Liver (tissue), 8 donors: ENCODE measurements at regions not wholly inside any gene's neighbourhood (a gene's known extent, or its start where the extent isn't known, plus 50 kb on each side); places are given as distances from the start of the nearest gene placed in this dataset.

Source experiments
- DNase-seq: peaks from one replicate; pipeline ENCODE4 v3.0.0-alpha.2; 2017; ENCODE audit warnings: low spot score
- H3K27ac ChIP-seq, 2 donors: one replicate each; pipeline ENCODE4 v1.7.0; 2013; ENCODE audit warnings: inconsistent platforms in 2 of 2, low read length in 2 of 2, control low read depth in 1 of 2, low read depth in 1 of 2, mild to moderate bottlenecking in 1 of 2
- H3K27me3 ChIP-seq, 4 donors: one replicate each; pipeline versions ENCODE4 v1.6.1 to v1.7.0; 2013; ENCODE audit warnings: low read length in 3 of 4, inconsistent platforms in 1 of 4, mild to moderate bottlenecking in 1 of 4, moderate library complexity in 1 of 4; ENCODE audit not compliant: control insufficient read depth in 4 of 4, insufficient read depth in 4 of 4
- H3K36me3 ChIP-seq, 4 donors: one replicate each; pipeline versions ENCODE4 v1.6.1 to v1.7.0; 2013; ENCODE audit warnings: low read length in 3 of 4, mild to moderate bottlenecking in 3 of 4, low read depth in 1 of 4, moderate library complexity in 1 of 4; ENCODE audit not compliant: control insufficient read depth in 4 of 4, insufficient read depth in 3 of 4
- H3K4me1 ChIP-seq, 4 donors: one replicate each; pipeline versions ENCODE4 v1.6.1 to v1.7.0; 2013; ENCODE audit warnings: low read length in 3 of 4, mild to moderate bottlenecking in 3 of 4, moderate library complexity in 1 of 4; ENCODE audit not compliant: control insufficient read depth in 4 of 4, insufficient read depth in 4 of 4
- H3K4me3 ChIP-seq, 3 donors: one replicate each; pipeline versions ENCODE4 v1.6.1 to v1.7.0; 2013; ENCODE audit warnings: low read length in 3 of 3, control low read depth in 1 of 3, low read depth in 1 of 3, mild to moderate bottlenecking in 1 of 3
- H3K9ac ChIP-seq, 2 donors: one replicate each; pipeline ENCODE4 v1.7.0; 2013; ENCODE audit warnings: low read length in 2 of 2, mild to moderate bottlenecking in 2 of 2, moderate library complexity in 2 of 2, control low read depth in 1 of 2, low read depth in 1 of 2
- H3K9me3 ChIP-seq, 4 donors: one replicate each; pipeline versions ENCODE4 v1.6.1 to v1.7.0; 2013; ENCODE audit warnings: low read length in 3 of 4; ENCODE audit not compliant: control insufficient read depth in 4 of 4
- EGR1 ChIP-seq, 2 donors: IDR thresholded peaks; 2 replicates each; pipeline ENCODE4 v1.6.1; 2016 to 2018; ENCODE audit warnings: antibody characterized with exemption in 2 of 2, low read depth in 2 of 2
- FOXA1 ChIP-seq: IDR thresholded peaks from 2 replicates; pipeline ENCODE4 v1.6.1; 2016; ENCODE audit warnings: antibody characterized with exemption
- FOXA2 ChIP-seq: IDR thresholded peaks from 2 replicates; pipeline ENCODE4 v1.6.1; 2016; ENCODE audit warnings: antibody characterized with exemption
- GABPA ChIP-seq, 2 donors: IDR thresholded peaks in 1 of 2; conservative IDR thresholded peaks in 1 of 2; 2 replicates each; pipeline ENCODE4 v1.6.1; 2016; ENCODE audit warnings: antibody characterized with exemption in 2 of 2, mild to moderate bottlenecking in 1 of 2, moderate library complexity in 1 of 2
- HNF4A ChIP-seq, 2 donors: conservative IDR thresholded peaks; 2 replicates each; pipeline ENCODE4 v1.6.1; 2016; ENCODE audit warnings: antibody characterized with exemption in 2 of 2, mild to moderate bottlenecking in 2 of 2
- HNF4G ChIP-seq: IDR thresholded peaks from 2 replicates; pipeline ENCODE4 v1.6.1; 2016; ENCODE audit warnings: antibody characterized with exemption
- JUND ChIP-seq, 2 donors: IDR thresholded peaks; 2 replicates each; pipeline ENCODE4 v1.6.1; 2016; ENCODE audit warnings: antibody characterized with exemption in 2 of 2
- NR2F2 ChIP-seq: IDR thresholded peaks from 2 replicates; pipeline ENCODE4 v1.6.1; 2016; ENCODE audit warnings: antibody characterized with exemption
- RAD21 ChIP-seq, 2 donors: IDR thresholded peaks; 2 replicates each; pipeline ENCODE4 v1.6.1; 2016; ENCODE audit warnings: antibody characterized with exemption in 2 of 2, mild to moderate bottlenecking in 2 of 2
- RXRA ChIP-seq, 2 donors: IDR thresholded peaks; 2 replicates each; pipeline ENCODE4 v1.6.1; 2017 to 2018; ENCODE audit warnings: antibody characterized with exemption in 2 of 2, mild to moderate bottlenecking in 1 of 2
- SP1 ChIP-seq: IDR thresholded peaks from 2 replicates; pipeline ENCODE4 v1.6.1; 2018; ENCODE audit warnings: antibody characterized with exemption, mild to moderate bottlenecking
- TAF1 ChIP-seq: conservative IDR thresholded peaks from 2 replicates; pipeline ENCODE4 v1.6.1; 2016; ENCODE audit warnings: antibody characterized with exemption, mild to moderate bottlenecking
- YY1 ChIP-seq: IDR thresholded peaks from 2 replicates; pipeline ENCODE4 v1.6.1; 2016; ENCODE audit warnings: antibody characterized with exemption, mild to moderate bottlenecking
- WGBS: extraction: QIAGEN DNeasy Blood & Tissue Kit; methylation state at CpG from one replicate; pipeline ENCODE4 v1.1.7; 2013; 5-methylcytosine and 5-hydroxymethylcytosine counted together
- TF ChIP-seq, protein P1 (sequence below): IDR thresholded peaks from 2 replicates; pipeline ENCODE4 v1.6.1; 2016; ENCODE audit warnings: antibody characterized with exemption, mild to moderate bottlenecking
- TF ChIP-seq, protein P2 (sequence below): IDR thresholded peaks from 2 replicates; pipeline ENCODE4 v1.6.1; 2016; ENCODE audit warnings: antibody characterized with exemption
- TF ChIP-seq, protein P3 (sequence below): IDR thresholded peaks from 2 replicates; pipeline ENCODE4 v1.6.1; 2016; ENCODE audit warnings: antibody characterized with exemption
- TF ChIP-seq, protein P4 (sequence below): IDR thresholded peaks from 2 replicates; pipeline ENCODE4 v1.6.1; 2016; ENCODE audit warnings: antibody characterized with exemption
- TF ChIP-seq, protein P5 (sequence below): fragments of 150-350 bp; IDR thresholded peaks from 2 replicates; pipeline ENCODE4 v1.5.1; 2017; ENCODE audit warnings: improper control_type of control experiment, low read depth, low read length; ENCODE audit not compliant: missing input control
- donor health status: healthy.
- donor health status: healthy.
- donor health status: healthy.
- donor health status: healthy.
- donor health status: healthy.

DNA sequence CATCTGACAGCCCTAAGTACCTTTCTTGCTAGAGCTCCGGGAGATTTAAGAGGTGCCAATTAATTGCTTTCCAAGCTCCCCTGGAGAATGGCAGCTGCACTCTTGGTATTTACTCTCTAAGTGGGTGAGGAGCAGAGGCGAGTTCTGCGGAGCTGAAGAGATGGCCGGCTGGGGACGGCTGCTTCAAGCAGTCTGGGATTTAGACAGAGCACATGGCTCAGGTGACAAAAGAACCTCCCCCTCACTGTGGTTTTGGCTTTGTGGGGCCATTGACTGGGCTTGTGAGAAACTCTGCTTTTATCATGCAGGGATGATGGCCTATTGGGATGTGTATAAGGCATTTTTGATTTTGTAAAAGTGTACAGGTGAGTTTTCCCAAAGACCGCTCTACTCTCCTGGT lies 239.3 kb upstream of the EEF2KMT start:
- Histone ChIP-seq H3K9me3 (no peaks in the 10 kb centered on the region), H3K9ac (no peak overlapping the region), H3K27me3 (peaks cover 0 to 3% (median 2%) of the 10 kb centered on the region in 4 donors), H3K27ac (no peak overlapping the region), H3K36me3 (no peaks in the 10 kb centered on the region), H3K4me1 (no peaks in the 10 kb centered on the region), H3K4me3 (no peak overlapping the region)
- TF ChIP-seq, protein P1, sequence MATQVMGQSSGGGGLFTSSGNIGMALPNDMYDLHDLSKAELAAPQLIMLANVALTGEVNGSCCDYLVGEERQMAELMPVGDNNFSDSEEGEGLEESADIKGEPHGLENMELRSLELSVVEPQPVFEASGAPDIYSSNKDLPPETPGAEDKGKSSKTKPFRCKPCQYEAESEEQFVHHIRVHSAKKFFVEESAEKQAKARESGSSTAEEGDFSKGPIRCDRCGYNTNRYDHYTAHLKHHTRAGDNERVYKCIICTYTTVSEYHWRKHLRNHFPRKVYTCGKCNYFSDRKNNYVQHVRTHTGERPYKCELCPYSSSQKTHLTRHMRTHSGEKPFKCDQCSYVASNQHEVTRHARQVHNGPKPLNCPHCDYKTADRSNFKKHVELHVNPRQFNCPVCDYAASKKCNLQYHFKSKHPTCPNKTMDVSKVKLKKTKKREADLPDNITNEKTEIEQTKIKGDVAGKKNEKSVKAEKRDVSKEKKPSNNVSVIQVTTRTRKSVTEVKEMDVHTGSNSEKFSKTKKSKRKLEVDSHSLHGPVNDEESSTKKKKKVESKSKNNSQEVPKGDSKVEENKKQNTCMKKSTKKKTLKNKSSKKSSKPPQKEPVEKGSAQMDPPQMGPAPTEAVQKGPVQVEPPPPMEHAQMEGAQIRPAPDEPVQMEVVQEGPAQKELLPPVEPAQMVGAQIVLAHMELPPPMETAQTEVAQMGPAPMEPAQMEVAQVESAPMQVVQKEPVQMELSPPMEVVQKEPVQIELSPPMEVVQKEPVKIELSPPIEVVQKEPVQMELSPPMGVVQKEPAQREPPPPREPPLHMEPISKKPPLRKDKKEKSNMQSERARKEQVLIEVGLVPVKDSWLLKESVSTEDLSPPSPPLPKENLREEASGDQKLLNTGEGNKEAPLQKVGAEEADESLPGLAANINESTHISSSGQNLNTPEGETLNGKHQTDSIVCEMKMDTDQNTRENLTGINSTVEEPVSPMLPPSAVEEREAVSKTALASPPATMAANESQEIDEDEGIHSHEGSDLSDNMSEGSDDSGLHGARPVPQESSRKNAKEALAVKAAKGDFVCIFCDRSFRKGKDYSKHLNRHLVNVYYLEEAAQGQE, result no peak
- TF ChIP-seq YY1, result no peak
- no peak for TF ChIP-seq TAF1
- no peak for TF ChIP-seq GABPA (IDR thresholded peaks at IDR 0.05 in 1 of 2, conservative IDR thresholded peaks at IDR 0.05 in 1 of 2)
- DNase-seq, result no peak
- WGBS, result 43% methylated on average over 6 of the region's 6 CpGs

DNA sequence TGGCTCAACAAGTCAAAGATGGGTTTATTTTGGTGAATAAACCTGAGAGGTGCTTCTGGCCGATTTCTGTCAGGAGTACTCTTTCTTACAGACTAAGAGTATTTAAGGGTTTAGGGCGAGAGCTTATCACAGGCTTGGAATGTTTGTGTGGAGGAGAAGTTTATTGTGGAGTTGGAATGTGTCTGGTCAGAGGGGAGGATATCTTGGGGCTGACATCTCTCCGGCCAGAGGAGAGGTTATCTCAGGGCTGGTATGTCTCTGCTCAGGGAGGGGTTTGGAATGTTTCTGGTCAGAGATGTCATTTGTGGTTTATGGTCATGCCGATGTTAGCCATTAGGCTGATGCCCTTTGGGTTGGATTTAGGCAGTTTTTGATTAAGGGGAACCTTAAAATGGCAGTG lies 236.4 kb upstream of the EEF2KMT start:
- H3K4me1 ChIP-seq, result no peaks in the 10 kb centered on the region
- no peak overlapping the region for H3K27ac ChIP-seq
- no peaks in the 10 kb centered on the region for H3K36me3 ChIP-seq
- H3K27me3 ChIP-seq, result peaks cover 0 to 3% (median 0%) of the 10 kb centered on the region in 4 donors
- no peak for DNase-seq
- 42% methylated on average over 4 of the region's 4 CpGs for WGBS
- H3K4me3 ChIP-seq, result no peak overlapping the region
- peaks cover 0 to 5% (median 0%) of the 10 kb centered on the region in 4 donors for H3K9me3 ChIP-seq
- TF ChIP-seq GABPA (IDR thresholded peaks at IDR 0.05 in 1 of 2, conservative IDR thresholded peaks at IDR 0.05 in 1 of 2) (no peak), YY1 (no peak), TAF1 (no peak), SP1 (no peak), EGR1 (IDR thresholded peaks at IDR 0.05; ENCODE audit: low read depth in 2 of 2) (no peak), HNF4G (no peak), RXRA (IDR thresholded peaks at IDR 0.05) (no peak), HNF4A (conservative IDR thresholded peaks at IDR 0.05) (no peak), FOXA2 (no peak), FOXA1 (no peak), NR2F2 (no peak), RAD21 (IDR thresholded peaks at IDR 0.05) (no peak), JUND (IDR thresholded peaks at IDR 0.05) (no peak)
- TF ChIP-seq, protein P2, sequence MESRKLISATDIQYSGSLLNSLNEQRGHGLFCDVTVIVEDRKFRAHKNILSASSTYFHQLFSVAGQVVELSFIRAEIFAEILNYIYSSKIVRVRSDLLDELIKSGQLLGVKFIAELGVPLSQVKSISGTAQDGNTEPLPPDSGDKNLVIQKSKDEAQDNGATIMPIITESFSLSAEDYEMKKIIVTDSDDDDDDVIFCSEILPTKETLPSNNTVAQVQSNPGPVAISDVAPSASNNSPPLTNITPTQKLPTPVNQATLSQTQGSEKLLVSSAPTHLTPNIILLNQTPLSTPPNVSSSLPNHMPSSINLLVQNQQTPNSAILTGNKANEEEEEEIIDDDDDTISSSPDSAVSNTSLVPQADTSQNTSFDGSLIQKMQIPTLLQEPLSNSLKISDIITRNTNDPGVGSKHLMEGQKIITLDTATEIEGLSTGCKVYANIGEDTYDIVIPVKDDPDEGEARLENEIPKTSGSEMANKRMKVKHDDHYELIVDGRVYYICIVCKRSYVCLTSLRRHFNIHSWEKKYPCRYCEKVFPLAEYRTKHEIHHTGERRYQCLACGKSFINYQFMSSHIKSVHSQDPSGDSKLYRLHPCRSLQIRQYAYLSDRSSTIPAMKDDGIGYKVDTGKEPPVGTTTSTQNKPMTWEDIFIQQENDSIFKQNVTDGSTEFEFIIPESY, result no peak
- TF ChIP-seq, protein P1, result no peak
- TF ChIP-seq, protein P3, sequence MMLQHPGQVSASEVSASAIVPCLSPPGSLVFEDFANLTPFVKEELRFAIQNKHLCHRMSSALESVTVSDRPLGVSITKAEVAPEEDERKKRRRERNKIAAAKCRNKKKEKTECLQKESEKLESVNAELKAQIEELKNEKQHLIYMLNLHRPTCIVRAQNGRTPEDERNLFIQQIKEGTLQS, result no peak
- TF ChIP-seq, protein P4, sequence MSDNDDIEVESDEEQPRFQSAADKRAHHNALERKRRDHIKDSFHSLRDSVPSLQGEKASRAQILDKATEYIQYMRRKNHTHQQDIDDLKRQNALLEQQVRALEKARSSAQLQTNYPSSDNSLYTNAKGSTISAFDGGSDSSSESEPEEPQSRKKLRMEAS, result no peak
- TF ChIP-seq, protein P5, sequence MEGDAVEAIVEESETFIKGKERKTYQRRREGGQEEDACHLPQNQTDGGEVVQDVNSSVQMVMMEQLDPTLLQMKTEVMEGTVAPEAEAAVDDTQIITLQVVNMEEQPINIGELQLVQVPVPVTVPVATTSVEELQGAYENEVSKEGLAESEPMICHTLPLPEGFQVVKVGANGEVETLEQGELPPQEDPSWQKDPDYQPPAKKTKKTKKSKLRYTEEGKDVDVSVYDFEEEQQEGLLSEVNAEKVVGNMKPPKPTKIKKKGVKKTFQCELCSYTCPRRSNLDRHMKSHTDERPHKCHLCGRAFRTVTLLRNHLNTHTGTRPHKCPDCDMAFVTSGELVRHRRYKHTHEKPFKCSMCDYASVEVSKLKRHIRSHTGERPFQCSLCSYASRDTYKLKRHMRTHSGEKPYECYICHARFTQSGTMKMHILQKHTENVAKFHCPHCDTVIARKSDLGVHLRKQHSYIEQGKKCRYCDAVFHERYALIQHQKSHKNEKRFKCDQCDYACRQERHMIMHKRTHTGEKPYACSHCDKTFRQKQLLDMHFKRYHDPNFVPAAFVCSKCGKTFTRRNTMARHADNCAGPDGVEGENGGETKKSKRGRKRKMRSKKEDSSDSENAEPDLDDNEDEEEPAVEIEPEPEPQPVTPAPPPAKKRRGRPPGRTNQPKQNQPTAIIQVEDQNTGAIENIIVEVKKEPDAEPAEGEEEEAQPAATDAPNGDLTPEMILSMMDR, result no peak
- H3K9ac ChIP-seq, result no peak overlapping the region
